G401 (cell line): ENCODE measurements at regions not wholly inside any gene's neighbourhood (a gene's known extent, or its start where the extent isn't known, plus 50 kb on each side); places are given as distances from the start of the nearest gene placed in this dataset.

Experiments used
- DNase-seq: peaks from one replicate; pipeline ENCODE4 v3.0.0-alpha.2; 2015; ENCODE audit warnings: low spot score
- in situ Hi-C: cut with HindIII; loops from 2 replicates; pipeline ENCODE4 v1.10.0; 2016; ENCODE audit warnings: low sequenced_read_pairs, mixed read lengths

- in situ Hi-C loops = no loop called here
- DNase-seq = no peak
Observed at GRCh38 chr5:68593211-68593671, 377.7 kb downstream of the PIK3R1 start.

DNA sequence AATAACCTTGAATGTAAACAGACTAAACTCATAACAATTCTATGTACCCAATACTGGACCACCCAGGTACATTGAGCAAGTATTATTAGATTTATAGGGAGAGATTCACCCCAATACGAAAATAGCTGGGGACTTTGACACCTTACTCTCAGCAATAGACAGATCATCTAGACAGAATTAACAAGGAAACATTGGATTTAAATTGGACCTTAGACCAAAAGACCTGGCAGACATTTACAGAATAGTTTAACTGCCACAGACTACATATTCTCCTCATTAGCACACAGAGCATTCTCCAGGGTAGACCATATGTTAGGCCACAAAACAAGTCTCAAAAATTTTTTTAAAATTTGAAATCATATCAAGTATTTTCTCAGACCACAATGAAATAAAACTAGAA, 397.4 kb downstream of the PIK3R1 start:
- no peak for DNase-seq
- in situ Hi-C loops = no loop called here

DNA sequence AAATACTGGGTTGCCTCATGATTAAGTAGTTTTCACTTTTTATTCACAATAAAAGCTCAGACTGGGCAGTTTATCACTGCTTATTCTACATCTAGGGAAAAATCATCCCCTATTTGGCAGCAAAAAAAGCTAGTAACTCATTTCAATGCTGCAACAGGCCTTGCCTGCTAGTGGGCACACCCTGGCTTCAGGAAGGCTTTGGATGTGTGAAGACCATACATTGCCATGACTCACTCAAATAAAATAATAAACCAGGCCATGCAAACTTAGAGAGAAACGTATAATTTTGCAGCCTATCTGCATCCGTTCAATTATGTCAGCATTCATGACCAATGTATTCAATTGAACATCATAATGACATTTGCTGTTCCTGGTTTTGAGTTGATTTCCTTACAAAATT, 402.9 kb downstream of the PIK3R1 start:
- no peak for DNase-seq
- in situ Hi-C loops = no loop called here

DNA sequence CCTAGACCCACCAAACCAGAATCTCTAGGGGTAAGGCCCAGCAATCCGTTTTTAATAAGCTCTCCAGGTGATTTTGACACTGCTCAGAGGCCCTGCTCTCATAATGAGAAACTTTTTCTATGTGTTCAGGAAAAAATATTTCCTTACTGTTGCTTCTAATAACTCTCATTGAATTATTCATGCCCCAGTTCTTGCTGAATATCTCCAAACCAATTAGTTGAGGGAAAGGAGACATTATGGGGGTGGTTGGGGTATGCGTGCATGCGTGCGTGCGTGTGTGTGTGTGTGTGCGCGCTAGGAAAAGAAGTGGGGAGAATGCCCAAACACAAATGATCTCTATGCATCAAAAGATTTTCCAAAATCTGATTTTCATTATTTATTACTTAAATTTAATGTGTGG, 411.4 kb downstream of the PIK3R1 start:
- no peak for DNase-seq
- in situ Hi-C loops = no loop called here

GRCh38 chr5:68628082-68628814, 412.7 kb downstream of the PIK3R1 start:
- no peak for DNase-seq
- in situ Hi-C loops = no loop called here

DNA sequence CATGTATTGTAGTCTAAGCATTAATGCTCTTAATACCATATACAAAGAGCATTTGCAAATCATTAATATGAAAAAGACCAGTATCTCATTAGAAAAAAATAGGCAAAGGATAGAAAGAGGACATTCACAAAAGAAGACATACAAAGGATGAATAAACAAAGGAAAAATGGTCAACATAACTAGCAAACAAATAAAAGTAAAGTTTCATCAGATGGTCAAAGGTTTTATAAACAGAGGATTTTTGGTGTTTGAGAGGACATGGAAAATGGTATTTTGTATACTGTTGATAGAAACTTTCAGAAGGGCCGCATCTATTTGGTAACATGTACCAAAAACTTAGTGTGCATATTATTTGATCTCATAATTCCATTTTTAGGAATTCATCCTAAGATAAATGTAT, 414.8 kb downstream of the PIK3R1 start:
- in situ Hi-C loops = no loop called here

GRCh38 chr5:68631884-68632283, 416.3 kb downstream of the PIK3R1 start:
- in situ Hi-C loops = no loop called here
- no peak for DNase-seq

More for the DNA sequence above, 414.8 kb downstream of the PIK3R1 start:
- DNase-seq = no peak

DNA sequence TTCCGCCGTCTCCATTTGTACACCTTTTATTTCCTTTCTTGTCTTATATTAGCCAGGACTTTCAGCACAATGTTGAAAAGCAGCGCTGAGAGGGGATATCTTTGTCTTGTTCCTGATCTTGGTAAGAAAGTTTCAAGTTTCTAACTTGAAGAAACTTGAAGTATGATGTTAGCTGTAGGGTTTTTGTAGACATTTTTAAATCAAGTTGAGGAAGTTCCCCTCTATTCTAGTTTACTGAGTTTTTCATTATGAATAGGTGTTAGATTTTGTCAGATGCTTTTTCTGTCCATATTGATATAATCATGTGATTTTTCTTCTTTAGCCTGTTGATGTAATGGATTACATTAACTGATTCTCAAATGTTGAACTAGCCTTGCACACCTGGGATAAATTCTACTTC, 425.7 kb downstream of the PIK3R1 start:
- DNase-seq = no peak
- in situ Hi-C loops = no loop called here

DNA sequence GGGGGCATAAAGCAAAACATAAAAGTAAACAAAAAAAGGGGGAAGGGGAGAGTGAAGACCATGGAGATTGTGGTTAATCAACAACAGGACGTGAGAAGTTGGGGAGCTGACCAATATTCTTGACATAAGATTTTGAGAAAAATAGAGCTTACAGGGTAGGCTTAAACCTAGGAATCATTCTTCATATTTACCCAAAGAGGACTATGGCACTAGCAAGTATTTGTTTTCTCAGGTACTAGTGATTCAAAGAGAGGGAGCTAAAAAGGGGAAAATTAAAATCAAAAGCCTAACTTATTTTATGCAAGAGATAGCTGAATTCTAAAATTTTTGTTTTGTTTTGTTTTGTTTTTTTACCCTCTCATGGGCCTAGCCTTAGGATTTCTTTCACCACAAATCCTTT, 427.5 kb downstream of the PIK3R1 start:
- in situ Hi-C loops = no loop called here
- DNase-seq = no peak

GRCh38 chr5:68644971-68645370, 429.4 kb downstream of the PIK3R1 start:
- in situ Hi-C loops = no loop called here
- DNase-seq = no peak

DNA sequence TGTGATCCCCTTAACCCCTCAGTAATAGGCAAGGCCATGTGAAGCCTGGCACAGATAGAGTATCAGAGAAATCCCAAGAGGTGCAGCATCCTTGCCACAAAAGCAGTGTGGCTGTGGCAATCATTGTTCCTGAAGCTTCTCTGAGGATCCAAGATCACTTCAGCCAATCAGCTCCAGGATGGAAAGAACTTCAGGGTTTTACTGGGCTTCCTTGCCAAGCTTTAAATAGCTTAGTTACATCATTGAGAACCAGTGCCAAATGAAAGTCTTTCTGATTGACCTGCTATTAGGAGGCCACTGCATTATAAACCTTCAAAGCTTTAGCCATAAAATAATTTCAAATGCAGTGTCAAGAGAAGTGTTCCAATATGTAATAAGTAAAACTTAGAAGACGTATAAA, 430.6 kb downstream of the PIK3R1 start:
- in situ Hi-C loops = no loop called here
- no peak for DNase-seq

DNA sequence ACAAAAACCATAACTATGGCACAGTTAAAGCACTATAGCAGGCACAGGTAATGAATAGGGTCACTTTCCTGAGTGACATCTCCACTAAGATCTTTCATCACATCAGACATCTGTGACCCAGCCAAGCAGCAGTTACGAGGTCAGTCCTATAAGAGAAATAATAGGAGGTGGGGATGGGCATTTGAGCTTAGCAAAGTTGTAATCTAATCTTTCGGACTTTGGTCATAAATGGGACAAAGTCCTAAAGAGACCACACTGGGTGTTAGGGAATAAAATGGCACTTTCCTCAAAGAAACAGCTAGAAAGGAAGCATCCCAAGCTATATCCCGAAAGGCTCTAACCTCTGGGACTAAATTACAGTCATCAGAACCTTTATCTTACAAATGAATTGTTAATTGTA, 432.2 kb downstream of the PIK3R1 start:
- in situ Hi-C loops = no loop called here
- DNase-seq = no peak

- DNase-seq = no peak
- in situ Hi-C loops = no loop called here
Observed at GRCh38 chr5:68648944-68649857, 433.6 kb downstream of the PIK3R1 start.

- in situ Hi-C loops = no loop called here
- no peak for DNase-seq
Observed at GRCh38 chr5:68652534-68652965, 437.0 kb downstream of the PIK3R1 start.

GRCh38 chr5:68653471-68653870, 437.9 kb downstream of the PIK3R1 start:
- no peak for DNase-seq
- in situ Hi-C loops = no loop called here

DNA sequence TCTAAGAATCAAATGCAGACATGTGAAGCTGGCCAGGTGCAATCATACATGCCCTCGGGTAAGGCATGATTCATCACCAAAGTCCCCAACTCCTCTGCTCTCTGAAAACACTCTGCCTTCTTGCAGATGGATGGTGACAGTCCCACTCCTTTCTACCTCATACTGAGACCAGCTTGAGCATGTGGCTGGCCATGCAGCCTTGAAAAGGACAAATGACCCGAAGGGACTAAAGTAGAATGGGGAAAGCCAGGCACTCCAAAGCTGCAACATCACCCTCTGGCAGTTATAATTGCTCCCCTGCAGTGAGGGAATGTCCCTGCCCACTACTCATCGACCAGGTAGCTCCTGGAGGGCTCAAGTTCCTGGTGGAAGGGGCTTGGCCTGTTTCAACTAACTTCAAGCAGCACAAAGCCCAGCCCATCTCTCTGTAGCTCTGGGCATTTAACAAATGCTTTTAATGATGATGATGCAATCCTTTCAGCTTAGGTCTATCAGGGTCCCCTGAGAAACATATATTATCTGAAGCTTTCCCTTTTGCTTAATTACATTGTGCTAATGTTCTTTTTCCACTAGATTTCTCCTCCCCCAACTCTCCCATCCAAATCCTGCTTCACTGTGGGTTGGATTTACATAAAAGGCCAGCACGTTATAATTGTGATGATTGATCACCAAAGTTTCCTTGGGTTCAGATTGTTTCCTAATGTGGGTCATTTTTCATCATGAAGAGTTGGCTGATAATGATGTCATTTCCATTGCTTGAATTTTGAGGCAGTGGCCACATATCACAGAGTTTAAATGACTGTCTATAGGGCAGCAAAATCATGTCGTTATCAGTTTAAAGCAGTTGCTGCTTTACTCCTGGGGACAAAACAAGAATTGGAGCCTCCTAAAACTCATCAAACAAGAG, 436.5 kb upstream of the SLC30A5 start:
- in situ Hi-C loops = no loop called here
- DNase-seq = no peak

- in situ Hi-C loops = no loop called here
Observed at GRCh38 chr5:68658810-68659372, 434.9 kb upstream of the SLC30A5 start.

DNA sequence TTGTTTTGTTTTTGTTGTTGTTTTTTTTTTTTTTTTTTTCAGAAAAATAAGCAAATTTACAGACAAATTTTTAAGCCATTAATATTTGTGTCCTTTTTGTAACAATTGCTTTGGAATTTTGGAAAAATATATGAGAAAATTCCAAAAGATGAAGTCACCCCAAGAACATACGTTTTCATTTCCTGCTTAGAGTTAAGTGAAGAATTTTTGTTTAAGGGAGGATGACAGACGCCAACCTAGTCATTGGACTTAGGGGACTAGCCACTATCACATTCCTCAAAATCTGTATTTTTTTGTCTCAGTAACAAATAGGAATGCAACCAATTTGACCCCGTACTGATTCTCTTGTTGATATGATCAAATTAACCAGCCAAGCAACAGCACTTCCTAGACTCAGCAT, 433.9 kb upstream of the SLC30A5 start:
- no peak for DNase-seq
- in situ Hi-C loops = no loop called here

More at GRCh38 chr5:68658810-68659372, 434.9 kb upstream of the SLC30A5 start:
- DNase-seq = no peak

DNA sequence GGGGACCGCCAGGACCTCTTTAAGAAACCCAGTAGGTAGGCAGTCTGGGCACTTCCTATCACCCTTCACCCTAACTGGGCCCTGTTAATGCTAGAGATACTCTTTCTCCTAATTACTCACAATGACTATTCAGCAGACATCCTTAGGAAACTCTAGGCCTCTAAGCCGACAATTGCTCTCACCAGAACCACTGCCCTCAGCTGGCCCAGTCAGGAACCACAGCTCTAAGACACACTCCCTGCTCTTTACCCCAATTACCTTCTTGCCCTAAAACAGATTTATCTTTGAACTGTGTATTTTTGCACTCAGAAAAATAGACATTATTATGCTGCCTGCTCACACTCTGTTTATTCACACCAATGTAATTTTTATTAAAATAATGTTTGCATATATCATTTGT, 432.6 kb upstream of the SLC30A5 start:
- in situ Hi-C loops = no loop called here
- no peak for DNase-seq
